GM19455 (cell line): ENCODE measurements at regions not wholly inside any gene's neighbourhood (a gene's known extent, or its start where the extent isn't known, plus 50 kb on each side); places are given as distances from the start of the nearest gene placed in this dataset.
A peak's percentile ranks its signal among the peaks of the same experiment; 100 is the strongest.
"Not testable (repeated sequence)": the region's sequence is repeated elsewhere in the genome, so short reads cannot be mapped to it uniquely, and the experiment has no call there.

Experiments
- ATAC-seq: cut with Tn5 transposase; IDR thresholded peaks from one replicate; pipeline ENCODE4 v1.9.1; 2021; ENCODE audit not compliant: unreplicated experiment

DNA sequence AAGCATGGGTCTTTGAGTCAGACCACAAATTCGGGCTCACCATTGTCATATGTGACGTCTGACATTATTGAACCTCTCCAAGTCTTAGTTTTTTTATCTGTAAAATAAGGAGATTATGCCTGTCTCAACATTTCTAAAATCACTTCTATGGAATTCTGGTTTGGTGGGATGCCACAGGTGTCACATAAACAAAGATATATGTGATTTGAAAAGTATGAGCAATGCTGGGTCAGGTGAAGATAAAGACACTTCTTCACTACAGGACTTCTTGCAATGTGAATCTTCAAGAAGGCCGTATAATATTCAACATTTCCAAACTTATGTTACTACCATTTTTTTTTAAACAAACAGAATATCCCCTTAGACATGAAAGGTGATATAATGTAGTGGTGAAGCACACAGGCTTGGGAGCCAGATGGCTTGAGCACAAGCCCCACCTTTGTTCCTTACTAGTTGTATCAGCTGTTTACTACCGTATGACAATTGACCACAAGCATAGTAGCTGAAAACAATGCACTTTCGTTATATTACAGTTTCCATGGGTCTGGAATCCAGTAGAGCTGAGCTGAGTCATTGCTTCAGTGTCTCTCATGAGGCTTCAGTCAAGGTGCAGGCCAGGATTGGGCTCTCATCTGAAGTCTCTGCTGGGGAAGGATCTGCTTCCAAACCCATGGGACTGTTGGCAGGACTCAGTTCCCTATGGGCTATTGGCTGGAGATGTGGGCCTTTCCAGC is 87.7 kb downstream of the UTP18 start:
- no peak for ATAC-seq

DNA sequence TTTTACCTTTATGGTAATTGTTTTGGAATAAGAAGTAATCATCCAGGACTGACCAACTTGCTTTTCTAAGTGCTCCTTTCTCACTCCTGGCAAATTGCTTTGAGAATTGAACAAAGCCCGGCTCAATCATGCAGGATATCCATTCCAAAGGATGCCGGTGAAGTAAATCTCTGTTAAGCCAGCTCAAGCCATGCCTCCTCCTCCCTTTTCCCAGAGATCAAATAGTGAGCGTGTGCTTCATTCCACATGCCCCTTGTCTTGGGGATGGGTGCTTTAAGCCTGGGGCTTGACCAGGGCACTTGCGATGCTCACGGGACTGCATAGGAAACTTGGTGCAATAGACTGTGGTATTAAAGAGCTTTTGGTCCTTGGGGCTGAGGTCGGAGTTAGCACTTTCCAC is 90.7 kb downstream of the UTP18 start:
- no peak for ATAC-seq

DNA sequence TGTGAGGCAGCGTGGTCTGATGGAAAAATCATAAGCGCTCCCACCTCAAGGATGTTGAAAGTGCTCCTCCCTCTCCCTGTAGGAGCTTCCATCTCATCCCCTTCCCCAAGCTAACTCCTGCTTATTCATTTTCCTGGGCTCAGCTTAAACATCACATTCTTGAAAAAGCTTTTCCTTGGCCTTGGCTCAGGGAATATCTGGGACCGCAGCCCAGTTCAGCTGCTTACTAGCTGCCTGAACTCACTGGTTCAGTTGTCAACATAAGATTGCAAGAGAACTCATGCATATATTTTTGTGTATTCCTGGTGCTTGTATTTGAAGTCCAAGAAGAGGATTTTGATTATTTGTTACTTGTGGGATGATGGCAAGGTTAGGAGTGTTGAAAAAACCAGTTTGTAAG is 91.5 kb downstream of the UTP18 start:
- ATAC-seq = no peak

DNA sequence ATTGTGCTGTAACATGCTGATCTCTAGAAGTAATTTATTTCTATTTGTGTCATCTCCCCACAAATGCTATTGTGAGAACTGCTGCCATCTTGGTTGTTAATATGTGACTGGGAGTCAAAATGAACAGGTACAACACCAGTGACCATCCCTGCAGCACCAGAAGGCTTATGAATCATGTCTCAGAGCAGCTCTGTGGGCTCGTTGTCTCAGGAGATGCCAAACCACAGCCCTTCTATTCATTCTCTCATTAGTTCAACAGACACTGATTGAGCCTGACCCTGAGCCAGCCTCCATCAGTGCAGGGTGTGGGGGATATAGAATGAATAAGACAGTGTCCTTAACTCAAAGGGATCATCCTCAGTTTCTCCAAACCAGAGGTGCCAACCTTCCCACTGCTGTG is 92.5 kb downstream of the UTP18 start:
- ATAC-seq = no peak

DNA sequence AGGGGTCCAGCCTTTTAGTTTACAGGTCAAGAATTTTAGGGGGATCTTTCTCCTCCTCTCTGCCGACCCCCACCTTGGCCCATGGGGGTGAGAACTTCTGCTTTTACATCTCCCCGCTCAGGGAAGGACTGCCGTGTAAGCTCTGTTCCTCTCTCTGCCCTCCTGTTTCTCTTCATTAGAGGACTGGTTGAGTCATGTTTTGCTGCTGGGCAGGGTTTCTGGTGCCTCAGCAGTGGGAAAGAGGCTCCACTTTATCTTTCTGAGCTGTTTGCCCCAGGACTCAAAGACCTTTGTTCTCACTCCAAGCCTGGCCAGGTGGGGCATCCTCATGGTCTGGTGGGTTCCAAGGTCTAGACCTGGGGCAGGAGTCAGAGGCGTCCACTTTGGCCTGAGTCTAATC is 93.0 kb downstream of the UTP18 start:
- no peak for ATAC-seq

DNA sequence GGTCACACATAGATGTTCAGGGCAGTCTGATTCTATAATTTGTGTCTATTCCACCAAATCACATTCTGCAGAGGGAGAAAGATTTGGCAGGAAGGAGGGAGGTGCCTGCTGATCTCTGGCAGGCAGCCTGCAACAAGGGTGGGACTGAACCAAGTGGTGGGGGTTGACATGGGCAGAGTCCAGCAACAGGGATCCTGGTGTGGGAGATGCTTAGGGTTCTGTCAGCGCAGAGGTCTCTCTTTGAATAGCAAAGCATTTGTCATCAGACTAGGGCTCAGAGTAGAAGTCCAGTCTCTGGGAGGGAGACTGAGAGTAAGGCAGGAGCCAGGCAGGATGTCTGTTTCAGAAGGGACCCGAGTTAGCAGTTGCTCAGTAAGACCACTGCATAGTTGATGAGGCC is 94.6 kb downstream of the UTP18 start:
- ATAC-seq = no peak

DNA sequence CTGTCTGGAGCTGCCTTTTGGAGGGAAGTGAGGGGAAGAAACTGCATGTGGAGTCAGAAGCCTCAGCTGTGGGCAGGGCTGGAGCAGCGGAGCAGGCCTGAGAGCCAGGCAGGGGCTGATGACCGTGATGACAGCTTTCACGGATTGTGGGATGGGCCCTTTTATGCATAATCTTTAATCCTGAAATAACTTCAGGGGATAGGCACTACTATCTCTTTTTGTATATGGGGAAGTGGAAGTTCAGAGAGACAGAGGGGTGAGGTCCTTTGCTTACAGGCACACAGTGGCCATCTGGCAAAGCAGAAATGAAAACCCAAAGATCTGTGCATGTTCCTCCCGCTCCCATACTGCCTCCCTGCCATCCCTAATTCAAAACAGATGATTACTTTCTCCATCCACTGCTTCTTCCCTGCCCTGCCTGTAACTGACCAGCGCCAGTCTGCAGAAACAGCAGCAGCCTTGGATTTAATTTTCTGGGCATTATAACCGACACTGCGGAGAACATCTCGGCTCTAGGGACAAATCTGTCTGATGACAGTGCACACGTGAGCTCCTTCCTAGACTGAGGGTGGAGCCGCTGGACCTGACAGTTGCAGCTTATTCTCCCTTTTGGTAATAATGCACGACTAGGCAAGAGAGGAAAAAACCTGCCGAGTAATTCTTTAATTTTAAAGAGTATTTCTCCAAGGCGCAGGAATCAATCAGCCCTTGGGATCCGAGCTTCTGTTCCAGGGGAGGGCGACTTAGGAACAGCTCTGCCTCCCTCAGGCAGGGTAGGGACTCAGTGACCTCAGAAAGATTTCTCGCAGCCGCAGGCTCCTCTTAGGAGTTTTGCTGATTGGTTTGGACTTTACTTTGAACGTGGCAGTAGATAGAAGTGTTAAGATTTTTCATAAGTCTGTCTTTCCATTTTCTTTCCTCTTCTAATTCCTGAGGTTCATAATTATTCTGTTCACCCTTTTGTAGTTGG is 95.4 kb downstream of the UTP18 start:
- ATAC-seq = no peak

DNA sequence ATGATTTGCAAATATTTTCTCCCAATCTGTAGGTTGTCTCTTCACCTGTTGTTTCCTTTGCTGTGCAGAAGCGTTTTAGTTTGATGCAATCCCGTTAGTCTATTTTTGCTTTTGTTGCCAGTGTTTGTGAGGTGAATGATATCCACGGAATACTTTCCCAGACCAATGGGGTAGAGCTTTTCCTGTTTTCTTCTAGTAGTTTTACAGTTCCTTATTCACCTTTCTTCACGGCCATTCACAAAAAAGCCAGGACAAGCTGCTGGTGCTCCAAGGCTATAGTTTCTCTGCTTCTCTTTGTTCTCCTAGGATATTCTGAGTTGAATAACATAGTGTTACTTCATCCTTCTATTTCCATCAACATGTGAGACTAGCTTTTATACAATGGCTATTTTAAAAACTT is 98.7 kb downstream of the UTP18 start:
- no peak for ATAC-seq

DNA sequence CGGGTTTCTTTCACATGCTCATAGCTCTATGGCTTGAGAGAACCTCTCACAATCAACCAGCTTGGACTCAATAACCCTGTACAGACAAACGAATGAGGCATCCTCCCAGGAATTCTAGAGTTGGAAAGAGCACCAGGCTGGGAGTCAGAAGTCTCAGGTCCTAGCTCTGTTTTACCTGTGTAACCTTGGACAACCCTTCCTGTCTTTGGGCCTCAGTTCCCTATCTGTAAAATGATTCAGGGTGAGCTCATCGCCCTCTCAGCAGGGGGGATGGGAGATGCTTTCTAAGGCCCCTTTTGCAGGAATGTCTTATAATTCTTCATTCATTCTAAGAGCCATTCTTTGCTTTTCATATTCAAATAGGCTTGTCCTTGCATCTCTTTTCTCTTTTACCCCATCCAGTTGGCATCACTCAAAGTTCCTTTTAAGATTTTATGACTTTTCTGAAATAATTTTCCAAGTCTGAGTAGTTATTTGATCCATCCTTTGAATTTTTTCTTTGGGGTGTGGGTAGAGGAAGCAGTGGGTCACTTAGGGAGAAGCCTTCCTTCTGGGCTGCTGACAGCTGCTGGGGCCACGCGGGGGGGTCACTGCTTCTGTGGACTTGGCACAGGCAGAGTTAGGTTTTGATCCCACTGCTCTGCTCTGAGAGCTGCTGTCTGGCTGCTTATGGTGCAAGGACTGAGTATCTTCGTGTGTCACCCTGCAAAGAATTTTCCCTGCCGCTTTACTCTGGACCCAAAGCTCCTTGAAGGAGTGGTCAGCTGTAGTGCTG is 102.7 kb downstream of the UTP18 start:
- no peak for ATAC-seq

DNA sequence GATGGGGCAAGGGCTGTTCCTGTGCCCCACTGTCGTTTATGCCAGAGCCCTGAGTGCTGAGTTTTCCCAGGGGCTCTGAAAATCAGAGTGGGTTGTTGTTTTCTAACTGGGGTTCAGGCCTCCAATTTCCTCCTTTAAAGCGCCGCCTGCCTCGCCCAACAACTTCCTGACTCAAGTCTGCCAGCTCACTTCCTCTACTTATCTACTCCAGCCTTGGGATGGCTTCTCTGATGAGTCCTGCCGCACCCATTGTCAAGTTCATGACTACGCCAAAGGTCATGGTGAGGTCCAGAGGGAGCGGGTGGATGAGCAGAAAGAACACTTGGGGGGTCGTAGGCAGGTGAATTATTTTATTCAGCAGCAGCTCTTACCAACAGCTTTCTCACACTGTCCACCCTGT is 104.7 kb downstream of the UTP18 start:
- no peak for ATAC-seq

DNA sequence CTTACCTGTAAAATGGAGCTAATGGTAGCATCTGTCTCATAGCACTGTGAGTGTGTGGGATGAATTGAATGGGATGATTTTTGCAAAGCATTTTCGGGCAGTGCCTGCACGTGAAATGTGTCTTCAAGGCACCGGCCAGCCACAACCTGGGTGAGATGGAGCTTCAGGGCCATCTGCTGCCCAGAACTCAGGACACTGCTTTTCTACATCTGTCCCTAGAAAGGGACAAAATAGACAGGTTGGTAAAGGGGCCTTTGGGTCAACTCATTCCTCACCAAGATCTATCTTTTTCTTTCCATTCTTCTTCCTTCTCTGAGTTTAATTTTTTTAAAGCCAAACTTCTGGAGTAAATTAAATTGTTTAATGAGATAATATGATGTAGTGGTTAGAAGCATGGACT is 106.5 kb downstream of the UTP18 start:
- ATAC-seq = no peak

DNA sequence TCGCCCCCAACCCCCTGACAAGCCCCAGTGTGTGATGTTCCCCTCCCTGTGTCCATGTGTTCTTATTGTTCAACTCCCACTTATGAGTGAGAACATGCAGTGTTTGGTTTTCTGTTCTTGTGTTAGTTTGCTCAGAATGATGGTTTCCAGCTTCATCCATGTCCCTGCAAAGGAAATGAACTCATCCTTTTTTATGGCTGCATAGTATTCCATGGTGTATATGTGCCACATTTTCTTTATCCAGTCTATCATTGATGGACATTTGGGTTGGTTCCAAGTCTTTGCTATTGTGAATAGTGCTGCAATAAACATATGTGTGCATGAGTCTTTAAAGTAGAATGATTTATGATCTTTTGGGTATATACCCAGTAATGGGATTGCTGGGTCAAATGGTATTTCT is 107.5 kb downstream of the UTP18 start:
- not testable (repeated sequence) for ATAC-seq

DNA sequence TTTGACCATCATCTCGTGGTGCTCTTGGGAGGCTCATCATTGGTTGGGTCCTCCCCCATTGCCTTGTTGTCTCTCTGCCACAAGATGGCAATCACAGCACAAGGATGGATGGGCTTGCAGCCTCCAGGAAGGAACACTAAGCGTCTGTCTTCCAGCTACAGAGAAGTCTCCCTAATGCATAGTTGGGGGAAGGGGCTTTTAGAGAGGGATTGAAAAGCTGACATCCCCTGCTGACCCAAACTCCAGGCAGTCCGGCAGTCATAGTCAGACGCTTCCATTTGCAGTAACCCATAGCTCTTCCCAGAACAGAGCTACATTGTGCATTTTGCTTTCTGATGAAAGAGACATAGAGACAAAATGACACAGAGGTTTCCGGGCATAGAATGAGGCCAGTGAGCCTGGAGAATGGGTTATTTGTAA is 111.4 kb downstream of the UTP18 start:
- no peak for ATAC-seq

DNA sequence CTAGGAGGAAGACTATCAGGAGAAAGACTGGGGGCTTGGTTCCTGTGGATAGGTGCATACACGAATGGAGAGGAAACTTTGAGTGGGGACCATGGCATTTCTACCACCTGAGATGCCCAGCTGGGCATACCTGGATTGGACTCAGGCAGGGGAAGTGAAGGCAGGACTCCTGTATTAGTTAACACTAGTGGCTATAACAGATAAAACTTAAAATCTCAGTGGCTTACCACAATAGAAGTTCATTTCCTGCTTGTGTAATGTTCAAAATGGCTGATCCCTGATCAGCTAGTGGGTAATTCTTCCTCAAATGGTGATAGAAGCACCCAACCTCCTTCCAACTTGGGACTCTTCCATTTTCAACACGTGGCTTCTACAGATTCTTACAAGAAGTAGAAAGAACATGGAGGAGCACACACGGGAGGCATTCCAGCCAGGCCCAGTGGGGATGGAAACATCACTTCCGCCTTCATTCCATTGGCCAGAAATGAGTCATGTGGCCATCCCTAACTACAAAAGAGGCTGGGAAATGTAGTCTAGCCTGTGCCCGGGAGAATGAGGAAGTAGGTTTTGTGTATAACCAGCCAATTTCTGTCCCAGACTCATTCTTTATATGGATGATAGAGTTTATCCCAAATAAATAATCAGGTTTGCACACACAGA is 112.1 kb downstream of the UTP18 start:
- ATAC-seq = peak; percentile 72

DNA sequence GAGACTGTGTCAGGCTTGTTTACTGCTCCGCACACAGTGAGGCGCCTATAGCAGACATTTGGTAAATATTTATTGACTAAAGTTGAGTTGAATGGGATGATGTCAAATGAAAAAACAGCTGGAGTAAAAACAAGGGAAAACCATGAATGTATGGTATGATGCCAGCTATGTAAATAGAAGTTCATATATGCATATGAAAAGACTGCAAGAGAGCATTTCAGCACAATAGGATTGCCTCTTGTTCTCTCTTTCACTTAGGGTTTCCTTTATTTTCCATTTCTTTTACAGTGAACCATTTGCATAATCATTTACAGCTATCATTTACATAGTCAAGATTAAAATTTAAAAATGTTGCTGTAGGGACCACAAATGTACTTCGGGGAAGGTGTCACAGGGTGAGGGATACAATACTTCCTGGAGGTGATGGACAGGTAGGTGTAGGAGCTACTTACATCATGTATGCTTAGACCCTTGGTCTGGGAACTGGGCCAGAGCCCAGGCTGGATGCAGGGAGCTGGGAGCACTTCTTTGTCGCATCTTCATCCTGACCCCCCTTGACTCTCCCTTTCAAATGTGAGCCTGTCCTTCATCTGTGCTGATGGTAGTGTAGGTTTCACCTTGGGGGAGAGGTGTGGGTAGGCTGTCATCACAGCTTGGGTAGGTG is 113.3 kb downstream of the UTP18 start:
- ATAC-seq = no peak

DNA sequence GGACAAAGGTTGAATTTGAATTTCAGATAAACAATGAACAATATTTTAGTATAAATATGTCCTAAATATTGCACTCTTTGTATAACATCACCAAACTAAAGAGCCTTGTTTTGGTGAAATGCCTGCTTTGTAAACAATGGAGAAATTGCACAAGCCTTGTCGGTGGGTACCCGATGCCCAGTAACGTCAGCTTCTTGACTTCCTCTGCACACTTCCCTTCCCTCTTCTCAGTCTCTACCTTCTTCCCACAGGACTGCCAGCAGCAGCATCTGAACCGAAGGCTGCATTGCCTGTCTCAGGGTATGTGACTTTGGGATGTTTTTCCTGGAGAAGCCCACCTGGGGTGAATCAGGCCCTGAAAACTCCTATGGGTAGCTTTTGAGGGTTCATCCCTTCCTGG is 113.9 kb downstream of the UTP18 start:
- ATAC-seq = no peak

DNA sequence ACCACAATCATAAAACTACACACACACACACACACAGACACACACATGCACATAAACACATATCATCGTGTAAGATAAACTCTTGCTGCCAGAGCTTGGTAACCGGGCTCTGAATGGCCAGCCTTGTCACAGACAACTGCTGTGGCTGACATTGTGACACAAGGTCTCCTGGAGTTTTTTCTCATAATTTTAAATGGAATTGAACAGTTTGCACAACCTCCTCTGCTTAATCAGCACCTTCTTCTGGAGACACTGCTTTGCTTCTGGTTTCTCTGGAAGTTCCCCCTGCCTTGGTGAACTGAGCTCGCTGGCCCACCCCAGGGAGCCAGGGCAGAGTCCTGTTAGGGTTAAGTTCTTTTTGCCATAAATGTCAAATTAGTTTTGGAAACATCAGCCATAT is 115.4 kb downstream of the UTP18 start:
- ATAC-seq = no peak

DNA sequence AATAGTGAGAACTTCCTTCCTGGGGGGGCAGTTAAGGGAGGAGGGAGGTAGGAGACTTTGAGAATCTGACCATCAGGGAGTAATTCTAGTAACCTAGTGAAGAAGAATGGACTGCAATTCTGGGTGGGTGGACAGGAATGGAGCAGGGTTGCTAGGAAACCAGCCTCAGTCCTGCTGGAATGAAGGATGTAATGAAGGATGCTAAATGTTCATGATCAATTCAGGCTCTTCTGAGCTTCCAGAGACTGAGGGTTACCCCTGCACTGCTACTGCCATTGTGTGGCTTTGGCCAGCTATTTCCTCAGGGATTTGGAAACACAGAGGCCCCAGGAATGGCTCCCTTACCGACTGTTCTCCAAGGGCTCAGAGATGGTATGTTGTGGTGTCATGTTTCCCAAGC is 116.4 kb downstream of the UTP18 start:
- ATAC-seq = no peak

DNA sequence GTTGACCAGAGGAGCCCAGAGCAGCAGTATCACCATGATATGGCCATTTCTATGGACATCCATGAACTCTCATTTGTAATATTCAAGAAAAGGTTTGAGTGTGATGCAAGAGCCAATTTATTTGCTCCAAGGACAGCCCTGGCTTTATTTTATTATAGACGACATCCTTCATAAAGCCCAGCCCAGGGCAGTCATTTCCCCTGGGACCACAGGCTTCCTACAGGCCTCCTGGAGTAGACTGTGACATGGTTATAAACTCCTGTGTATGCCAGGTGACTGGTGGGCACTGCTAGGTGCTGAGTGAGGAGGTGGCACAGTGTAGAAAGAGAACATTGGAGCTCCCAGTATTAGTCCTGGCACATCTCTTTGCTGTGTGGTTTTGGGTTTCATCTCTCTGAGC is 120.9 kb downstream of the UTP18 start:
- ATAC-seq = no peak

DNA sequence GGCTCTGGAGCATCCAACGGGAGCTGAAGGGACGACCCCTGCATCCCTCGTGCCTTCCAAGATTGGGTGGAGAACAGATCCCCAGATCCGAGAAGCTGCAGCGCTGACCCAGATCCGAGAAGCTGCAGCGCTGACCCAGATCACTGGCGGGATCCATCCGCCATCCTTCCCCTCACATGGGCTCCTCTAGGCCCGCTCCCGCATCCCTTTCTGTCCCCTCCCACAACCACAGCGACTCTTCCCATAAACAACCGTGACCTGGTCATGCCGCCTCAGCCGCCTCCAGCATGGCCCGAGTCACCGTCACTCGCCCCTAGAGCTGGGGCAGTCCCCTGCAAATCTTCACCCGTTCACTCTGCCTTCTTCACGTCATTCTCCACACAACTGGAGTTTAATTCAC is 124.9 kb downstream of the UTP18 start:
- no peak for ATAC-seq
